ENCODE measurements at regions not wholly inside any gene's neighbourhood (a gene's known extent, or its start where the extent isn't known, plus 50 kb on each side); places are given as distances from the start of the nearest gene placed in this dataset.

DNA sequence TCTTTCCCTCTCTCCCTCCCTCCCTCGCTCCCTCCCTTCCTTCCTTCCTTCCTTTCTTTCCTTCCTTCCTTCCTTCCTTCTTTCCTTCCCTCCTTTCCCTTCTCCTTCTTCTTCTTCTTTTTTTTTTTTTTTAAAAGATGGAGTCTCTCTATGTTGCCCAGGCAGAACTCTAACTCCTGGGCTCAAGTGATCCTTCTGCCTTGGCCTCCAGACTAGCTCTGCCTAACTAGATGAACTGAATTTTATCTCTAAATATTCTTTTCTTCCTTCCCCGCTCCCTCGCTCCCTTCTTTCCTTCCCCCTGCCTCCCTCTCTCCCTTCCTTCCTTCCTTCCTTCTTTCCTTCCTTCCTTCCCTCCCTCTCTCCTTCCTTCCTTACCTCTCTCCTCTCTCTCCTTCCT lies 170.5 kb upstream of the LHX5 start:
- Histone ChIP-seq H3K9me3 (replicated peaks; ENCODE audit: insufficient read depth, low read length) (no peaks in the 10 kb centered on the region), H3K27me3 (replicated peaks; ENCODE audit: insufficient read depth, low read length) (no peaks in the 10 kb centered on the region), H3K4me1 (ENCODE audit: low read length) (no peaks in the 10 kb centered on the region), H3K4me2 (ENCODE audit: low read depth, low read length) (no peak overlapping the region), H3K27ac (ENCODE audit: low read length) (no peak overlapping the region), H3K9me2 (replicated peaks; ENCODE audit: insufficient read depth, low read length) (no peaks in the 10 kb centered on the region), H3K4me3 (ENCODE audit: low read length) (no peak overlapping the region), H4K20me1 (ENCODE audit: insufficient read depth, low read length) (no peaks in the 10 kb centered on the region), H2AFZ (ENCODE audit: low read length) (no peak overlapping the region), H3F3A (ENCODE audit: insufficient read depth, low read length) (no peaks in the 10 kb centered on the region), H3K9ac (ENCODE audit: low read length) (no peak overlapping the region), H3K79me2 (ENCODE audit: low read length) (no peaks in the 10 kb centered on the region), H3K36me3 (replicated peaks; ENCODE audit: insufficient read depth, low read length) (no peaks in the 10 kb centered on the region)
- TF ChIP-seq, protein P1, sequence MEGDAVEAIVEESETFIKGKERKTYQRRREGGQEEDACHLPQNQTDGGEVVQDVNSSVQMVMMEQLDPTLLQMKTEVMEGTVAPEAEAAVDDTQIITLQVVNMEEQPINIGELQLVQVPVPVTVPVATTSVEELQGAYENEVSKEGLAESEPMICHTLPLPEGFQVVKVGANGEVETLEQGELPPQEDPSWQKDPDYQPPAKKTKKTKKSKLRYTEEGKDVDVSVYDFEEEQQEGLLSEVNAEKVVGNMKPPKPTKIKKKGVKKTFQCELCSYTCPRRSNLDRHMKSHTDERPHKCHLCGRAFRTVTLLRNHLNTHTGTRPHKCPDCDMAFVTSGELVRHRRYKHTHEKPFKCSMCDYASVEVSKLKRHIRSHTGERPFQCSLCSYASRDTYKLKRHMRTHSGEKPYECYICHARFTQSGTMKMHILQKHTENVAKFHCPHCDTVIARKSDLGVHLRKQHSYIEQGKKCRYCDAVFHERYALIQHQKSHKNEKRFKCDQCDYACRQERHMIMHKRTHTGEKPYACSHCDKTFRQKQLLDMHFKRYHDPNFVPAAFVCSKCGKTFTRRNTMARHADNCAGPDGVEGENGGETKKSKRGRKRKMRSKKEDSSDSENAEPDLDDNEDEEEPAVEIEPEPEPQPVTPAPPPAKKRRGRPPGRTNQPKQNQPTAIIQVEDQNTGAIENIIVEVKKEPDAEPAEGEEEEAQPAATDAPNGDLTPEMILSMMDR (IDR thresholded peaks at IDR 0.05; ENCODE audit: low read length), result no peak
- TF ChIP-seq EZH2phosphoT487 (IDR thresholded peaks at IDR 0.05; ENCODE audit: low read length), result no peak
- no peak for TF ChIP-seq EZH2 (optimal IDR thresholded peaks at IDR 0.05; ENCODE audit: low read depth, low read length)
- no peak for DNase-seq

DNA sequence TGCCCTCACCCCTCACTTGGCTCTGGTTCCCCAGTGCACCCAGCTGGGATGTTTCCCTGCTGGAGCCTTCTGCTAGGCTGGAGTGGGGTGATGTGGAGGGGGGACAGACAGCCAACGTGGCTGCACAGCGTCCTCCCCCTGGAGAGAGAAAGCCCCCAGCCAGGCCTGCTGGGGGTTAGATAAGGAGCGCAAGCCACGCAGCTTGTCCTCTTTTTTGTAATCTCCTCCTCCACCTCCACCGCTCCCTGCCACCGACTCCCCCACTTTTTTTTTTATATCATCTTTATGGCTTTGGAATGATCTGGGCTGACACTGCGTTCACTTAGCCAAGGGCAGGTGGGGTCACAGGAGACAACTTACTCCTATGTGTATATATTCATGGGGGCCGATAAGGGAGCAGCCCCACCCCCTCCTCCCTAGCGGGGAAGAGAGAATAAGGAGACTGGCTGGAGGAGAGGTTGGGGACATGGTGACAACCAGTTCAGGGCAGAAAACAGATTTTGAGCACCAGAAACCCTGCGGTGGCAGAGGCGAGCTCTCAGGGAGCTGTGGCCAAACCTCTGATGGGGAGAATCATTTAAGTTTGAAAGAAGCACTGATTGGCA lies 169.9 kb upstream of the LHX5 start:
- Histone ChIP-seq H3K9ac (ENCODE audit: low read length) (no peak overlapping the region), H2AFZ (ENCODE audit: low read length) (no peak overlapping the region)

DNA sequence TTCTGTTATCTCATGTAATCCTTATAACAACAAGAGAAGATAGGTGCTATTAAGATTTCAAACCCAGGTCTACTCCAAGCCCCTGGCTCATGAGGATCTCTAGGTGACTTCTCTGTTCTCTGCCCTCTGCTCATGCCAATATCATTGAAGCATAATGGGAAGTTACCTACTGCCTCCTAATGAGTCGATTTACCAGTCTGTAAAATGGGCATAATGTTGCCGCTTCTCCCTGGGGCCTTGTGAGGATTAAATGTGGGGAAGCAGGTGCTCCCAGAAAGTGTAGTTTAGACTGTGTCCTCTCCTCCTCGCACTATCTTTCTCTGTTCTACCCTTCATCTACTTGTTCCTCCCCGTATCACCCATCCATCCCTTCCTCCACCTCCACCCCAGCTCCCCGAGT lies 169.2 kb upstream of the LHX5 start:
- Histone ChIP-seq H3K9me3 (replicated peaks; ENCODE audit: insufficient read depth, low read length) (no peaks in the 10 kb centered on the region), H3K79me2 (ENCODE audit: low read length) (no peaks in the 10 kb centered on the region), H3F3A (ENCODE audit: insufficient read depth, low read length) (no peaks in the 10 kb centered on the region), H3K4me2 (ENCODE audit: low read depth, low read length) (no peak overlapping the region), H3K27me3 (replicated peaks; ENCODE audit: insufficient read depth, low read length) (no peaks in the 10 kb centered on the region; the same call in 1 of the 2 replicates), H3K9me2 (replicated peaks; ENCODE audit: insufficient read depth, low read length) (no peaks in the 10 kb centered on the region), H3K4me1 (ENCODE audit: low read length) (no peaks in the 10 kb centered on the region), H3K36me3 (replicated peaks; ENCODE audit: insufficient read depth, low read length) (no peaks in the 10 kb centered on the region), H3K9ac (ENCODE audit: low read length) (no peak overlapping the region), H2AFZ (ENCODE audit: low read length) (no peak overlapping the region), H3K27ac (ENCODE audit: low read length) (no peak overlapping the region), H3K4me3 (ENCODE audit: low read length) (no peak overlapping the region), H4K20me1 (ENCODE audit: insufficient read depth, low read length) (no peaks in the 10 kb centered on the region)
- no peak for DNase-seq
- TF ChIP-seq, protein P1 (IDR thresholded peaks at IDR 0.05; ENCODE audit: low read length), result no peak
- TF ChIP-seq EZH2 (optimal IDR thresholded peaks at IDR 0.05; ENCODE audit: low read depth, low read length) (no peak), EZH2phosphoT487 (IDR thresholded peaks at IDR 0.05; ENCODE audit: low read length) (no peak)

More for the DNA sequence above, 169.9 kb upstream of the LHX5 start:
- Histone ChIP-seq H3K27me3 (replicated peaks; ENCODE audit: insufficient read depth, low read length) (no peaks in the 10 kb centered on the region; the same call in 1 of the 2 replicates), H3K4me2 (ENCODE audit: low read depth, low read length) (no peak overlapping the region), H3K4me3 (ENCODE audit: low read length) (no peak overlapping the region), H3K27ac (ENCODE audit: low read length) (no peak overlapping the region), H3K9me3 (replicated peaks; ENCODE audit: insufficient read depth, low read length) (no peaks in the 10 kb centered on the region), H4K20me1 (ENCODE audit: insufficient read depth, low read length) (no peaks in the 10 kb centered on the region), H3K4me1 (ENCODE audit: low read length) (no peaks in the 10 kb centered on the region), H3K79me2 (ENCODE audit: low read length) (no peaks in the 10 kb centered on the region), H3K9me2 (replicated peaks; ENCODE audit: insufficient read depth, low read length) (no peaks in the 10 kb centered on the region), H3F3A (ENCODE audit: insufficient read depth, low read length) (no peaks in the 10 kb centered on the region), H3K36me3 (replicated peaks; ENCODE audit: insufficient read depth, low read length) (no peaks in the 10 kb centered on the region)
- no peak for DNase-seq
- TF ChIP-seq EZH2 (optimal IDR thresholded peaks at IDR 0.05; ENCODE audit: low read depth, low read length) (no peak), EZH2phosphoT487 (IDR thresholded peaks at IDR 0.05; ENCODE audit: low read length) (no peak)
- TF ChIP-seq, protein P1 (IDR thresholded peaks at IDR 0.05; ENCODE audit: low read length), result no peak
